Loucy (cell line): ENCODE measurements at regions not wholly inside any gene's neighbourhood (a gene's known extent, or its start where the extent isn't known, plus 50 kb on each side); places are given as distances from the start of the nearest gene placed in this dataset.

Experiments used
- EZH2phosphoT487 ChIP-seq: fragments of 200-600 bp; IDR thresholded peaks from 2 replicates; pipeline ENCODE4 v1.6.1; 2018; ENCODE audit warnings: antibody characterized with exemption, mild to moderate bottlenecking, moderate library complexity, borderline replicate concordance
- TF ChIP-seq, protein P1 (sequence below): fragments of 200-600 bp; sonication (generic); conservative IDR thresholded peaks from 2 replicates; pipeline ENCODE4 v1.5.1; 2014; ENCODE audit warnings: mild to moderate bottlenecking, antibody characterized with exemption, low read length

DNA sequence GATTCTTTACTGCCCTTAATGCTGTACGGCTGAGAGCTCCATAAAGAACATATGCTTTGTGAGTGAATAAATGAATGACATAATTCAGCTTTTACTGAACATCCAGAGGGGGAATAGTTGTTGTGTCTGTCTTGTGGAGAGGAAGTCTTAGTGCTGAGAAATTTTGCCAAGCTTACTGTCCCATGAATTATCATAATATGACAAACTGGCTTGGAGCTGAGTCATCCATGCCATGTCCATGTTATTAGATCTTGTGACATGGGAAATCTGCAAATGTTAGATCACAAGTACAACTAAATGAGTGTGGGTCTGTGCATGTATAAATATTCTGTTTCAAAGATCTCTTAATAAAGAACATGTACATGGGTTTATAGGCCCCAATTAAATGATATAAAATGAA, 350.4 kb downstream of the BMP4 start:
- TF ChIP-seq, protein P1, sequence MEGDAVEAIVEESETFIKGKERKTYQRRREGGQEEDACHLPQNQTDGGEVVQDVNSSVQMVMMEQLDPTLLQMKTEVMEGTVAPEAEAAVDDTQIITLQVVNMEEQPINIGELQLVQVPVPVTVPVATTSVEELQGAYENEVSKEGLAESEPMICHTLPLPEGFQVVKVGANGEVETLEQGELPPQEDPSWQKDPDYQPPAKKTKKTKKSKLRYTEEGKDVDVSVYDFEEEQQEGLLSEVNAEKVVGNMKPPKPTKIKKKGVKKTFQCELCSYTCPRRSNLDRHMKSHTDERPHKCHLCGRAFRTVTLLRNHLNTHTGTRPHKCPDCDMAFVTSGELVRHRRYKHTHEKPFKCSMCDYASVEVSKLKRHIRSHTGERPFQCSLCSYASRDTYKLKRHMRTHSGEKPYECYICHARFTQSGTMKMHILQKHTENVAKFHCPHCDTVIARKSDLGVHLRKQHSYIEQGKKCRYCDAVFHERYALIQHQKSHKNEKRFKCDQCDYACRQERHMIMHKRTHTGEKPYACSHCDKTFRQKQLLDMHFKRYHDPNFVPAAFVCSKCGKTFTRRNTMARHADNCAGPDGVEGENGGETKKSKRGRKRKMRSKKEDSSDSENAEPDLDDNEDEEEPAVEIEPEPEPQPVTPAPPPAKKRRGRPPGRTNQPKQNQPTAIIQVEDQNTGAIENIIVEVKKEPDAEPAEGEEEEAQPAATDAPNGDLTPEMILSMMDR, result no peak
- TF ChIP-seq EZH2phosphoT487, result no peak
